ENCODE measurements at regions not wholly inside any gene's neighbourhood (a gene's known extent, or its start where the extent isn't known, plus 50 kb on each side); places are given as distances from the start of the nearest gene placed in this dataset.
"Not testable (repeated sequence)": the region's sequence is repeated elsewhere in the genome, so short reads cannot be mapped to it uniquely, and the experiment has no call there.

GRCh38 chr3:153866901-153867300 is 254.3 kb upstream of the ARHGEF26 start (continued):
- no peak for TF ChIP-seq ZBTB4 (CRISPR knock-in tag; IDR thresholded peaks at IDR 0.05)
- TF ChIP-seq RAD21 (IDR thresholded peaks at IDR 0.05; ENCODE audit: insufficient read depth, low read depth, low read length), result no peak

GRCh38 chr3:153874348-153874747 is 246.8 kb upstream of the ARHGEF26 start:
- ATAC-seq; SMC1A ChIA-PET (ENCODE audit: uncharacterized antibody, unreplicated experiment); H3K27me3 ChIP-seq (replicated peaks in 1 of 2; ENCODE audit: control insufficient read depth in 2 of 2, insufficient read depth in 2 of 2, low read length in 1 of 2); H3K9me3 ChIP-seq (replicated peaks; ENCODE audit: control insufficient read depth, insufficient read depth, low read length); H3K4me2 ChIP-seq (ENCODE audit: control insufficient read depth, insufficient read depth); BruUV-seq (replicated peaks); H3K27ac ChIP-seq (ENCODE audit: control insufficient read depth, insufficient read depth); POLR2A ChIA-PET; H3K79me2 ChIP-seq (ENCODE audit: control insufficient read depth, insufficient read depth, low read length); H3K9ac ChIP-seq (ENCODE audit: control insufficient read depth, insufficient read depth, low read length); in situ Hi-C loops (cut with MboI); H2AFZ ChIP-seq (ENCODE audit: control insufficient read depth, low read depth, low read length); CTCF ChIA-PET; DNase-seq (ENCODE audit: low read depth, low spot score); RAD21 ChIA-PET (ENCODE audit: unreplicated experiment); H4K20me1 ChIP-seq (ENCODE audit: control insufficient read depth, insufficient read depth); FAIRE-seq; H3K36me3 ChIP-seq (ENCODE audit: control insufficient read depth in 2 of 2, insufficient read depth in 2 of 2, low read length in 1 of 2); H3K4me1 ChIP-seq (ENCODE audit: control insufficient read depth, insufficient read depth, low read length); H3K4me3 ChIP-seq; intact Hi-C loops (cut with micrococcal nuclease; ENCODE audit: unreplicated experiment): not testable (repeated sequence)
- 48% methylated on average over 2 of the region's 2 CpGs for WGBS (ENCODE audit: insufficient coverage, insufficient replicate concordance, low lambda C conversion rate, missing lambda C conversion rate)

- Histone ChIP-seq H3K4me1 (ENCODE audit: control insufficient read depth, insufficient read depth, low read length) (no peaks in the 10 kb centered on the region), H3K9me3 (replicated peaks; ENCODE audit: control insufficient read depth, insufficient read depth, low read length) (no peaks in the 10 kb centered on the region), H3K27me3 (replicated peaks in 1 of 2; ENCODE audit: control insufficient read depth in 2 of 2, insufficient read depth in 2 of 2, low read length in 1 of 2) (no peaks in the 10 kb centered on the region), H4K20me1 (ENCODE audit: control insufficient read depth, insufficient read depth) (no peaks in the 10 kb centered on the region), H2AFZ (ENCODE audit: control insufficient read depth, low read depth, low read length) (no peak overlapping the region), H3K4me2 (ENCODE audit: control insufficient read depth, insufficient read depth) (no peak overlapping the region), H3K9ac (ENCODE audit: control insufficient read depth, insufficient read depth, low read length) (no peak overlapping the region), H3K4me3 (no peak overlapping the region), H3K36me3 (ENCODE audit: control insufficient read depth in 2 of 2, insufficient read depth in 2 of 2, low read length in 1 of 2) (no peaks in the 10 kb centered on the region), H3K79me2 (ENCODE audit: control insufficient read depth, insufficient read depth, low read length) (no peaks in the 10 kb centered on the region), H3K27ac (ENCODE audit: control insufficient read depth, insufficient read depth) (no peak overlapping the region)
- FAIRE-seq (no peak), DNase-seq (ENCODE audit: low read depth, low spot score) (no peak), ATAC-seq (no peak)
- ChIA-PET CTCF (no interaction called here), POLR2A (no interaction called here), SMC1A (ENCODE audit: uncharacterized antibody, unreplicated experiment) (no interaction called here), RAD21 (ENCODE audit: unreplicated experiment) (no interaction called here)
- no TSS peak for BruUV-seq (replicated peaks)
- in situ Hi-C loops (cut with MboI) (no loop called here), intact Hi-C loops (cut with micrococcal nuclease; ENCODE audit: unreplicated experiment) (no loop called here)
- WGBS (ENCODE audit: insufficient coverage, insufficient replicate concordance, low lambda C conversion rate, missing lambda C conversion rate), result 50% methylated on average over 2 of the region's 2 CpGs
- TF ChIP-seq ZBTB40 (IDR thresholded peaks at IDR 0.05; ENCODE audit: borderline replicate concordance) (no peak), ELK1 (IDR thresholded peaks at IDR 0.05; ENCODE audit: low read depth, low read length) (no peak), IRF3 (IDR thresholded peaks at IDR 0.05) (no peak), RAD51 (IDR thresholded peaks at IDR 0.05) (no peak)
Measured at GRCh38 chr3:153880493-153880892, 240.7 kb upstream of the ARHGEF26 start.

All from GM12878 (cell line).